Smooth muscle cell of the brain vasculature (primary cell): ENCODE measurements at regions not wholly inside any gene's neighbourhood (a gene's known extent, or its start where the extent isn't known, plus 50 kb on each side); places are given as distances from the start of the nearest gene placed in this dataset.
A peak's percentile ranks its signal among the peaks of the same experiment; 100 is the strongest.
"Not testable (repeated sequence)": the region's sequence is repeated elsewhere in the genome, so short reads cannot be mapped to it uniquely, and the experiment has no call there.

Experiments
- DNase-seq: peaks from one replicate; pipeline ENCODE4 v3.0.0-alpha.2; 2012; ENCODE audit warnings: low read depth, low spot score

DNA sequence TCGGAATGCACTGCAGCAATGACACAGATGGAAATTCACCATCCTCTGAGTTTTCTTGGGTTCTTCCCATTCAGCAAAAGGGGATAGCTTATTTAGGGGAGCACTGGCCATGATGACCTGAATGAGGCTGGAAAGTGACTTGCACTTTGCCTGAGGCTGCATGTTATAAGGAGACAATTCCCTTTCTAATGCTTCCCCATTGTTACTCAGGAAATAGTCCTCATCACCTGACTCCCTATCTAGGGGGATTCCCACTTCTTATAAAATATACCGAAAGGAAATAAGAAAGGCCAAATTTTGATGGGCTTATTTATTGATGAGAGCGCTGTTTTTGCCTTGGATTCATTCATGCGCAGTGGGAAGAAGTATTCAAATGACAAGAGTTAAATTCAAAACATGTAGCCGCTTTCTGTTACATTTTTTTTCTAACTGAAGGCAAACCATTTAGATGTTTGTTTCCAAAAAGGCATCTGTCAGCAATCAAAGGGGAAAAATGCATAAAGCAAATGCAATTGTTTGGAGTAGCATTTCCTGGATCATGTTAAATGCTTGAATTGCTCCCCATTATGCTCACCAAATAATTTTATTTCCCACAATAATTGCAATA, 220.3 kb upstream of the NFIA start:
- no peak for DNase-seq

DNA sequence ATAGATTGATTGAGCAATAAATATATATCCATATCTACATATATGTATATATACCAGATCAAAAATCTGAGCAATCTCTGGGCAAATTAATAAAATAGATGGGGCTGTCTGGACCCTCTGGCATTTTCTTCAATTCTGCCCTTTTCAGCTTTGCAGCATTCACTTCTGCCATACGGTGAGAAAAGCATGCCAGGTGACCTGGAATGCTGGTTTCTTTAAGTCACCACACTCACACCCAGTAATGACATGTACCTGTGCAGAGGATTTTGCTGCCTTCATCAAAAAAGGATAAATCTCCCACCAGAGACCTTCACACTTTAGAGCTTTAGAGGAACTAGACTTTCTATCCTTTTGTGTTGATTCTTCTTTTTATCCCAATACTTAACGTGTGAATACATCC, 223.2 kb upstream of the NFIA start:
- no peak for DNase-seq

DNA sequence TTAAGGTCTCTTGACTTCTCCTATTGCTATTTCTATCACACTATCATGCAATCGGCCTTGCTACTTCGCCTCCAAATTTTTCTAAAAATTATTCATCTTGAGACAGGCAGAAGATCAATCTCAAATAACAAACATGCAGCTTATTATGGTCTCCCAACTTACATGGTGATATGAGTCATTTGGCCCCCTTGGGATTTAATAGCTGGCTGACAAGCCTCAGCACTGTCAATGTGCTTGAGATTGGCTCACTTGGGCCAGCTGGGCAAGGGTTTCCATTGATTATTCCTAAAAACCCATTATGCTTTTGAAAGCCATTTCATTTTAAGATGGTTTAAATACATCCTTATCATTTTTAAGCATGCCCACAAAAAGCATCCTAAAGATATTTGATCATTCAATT, 224.5 kb upstream of the NFIA start:
- no peak for DNase-seq

DNA sequence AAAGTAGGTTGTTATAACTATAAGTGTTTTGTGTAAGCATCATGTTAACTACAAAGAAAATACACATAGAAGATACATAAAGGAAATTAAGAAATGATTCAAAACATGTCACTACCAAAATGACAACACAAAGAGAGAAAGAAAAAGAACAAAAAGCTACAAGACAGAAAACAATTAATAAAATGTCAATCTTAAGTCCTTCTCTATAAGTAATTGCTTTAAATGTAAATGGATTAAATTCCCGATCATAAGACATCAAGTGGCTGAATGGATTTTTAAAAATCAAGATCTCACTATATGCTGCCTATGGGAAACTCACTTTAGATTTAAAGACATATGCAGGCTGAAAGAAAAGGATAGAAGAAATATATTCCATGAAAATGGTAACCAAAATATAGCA, 232.3 kb upstream of the NFIA start:
- DNase-seq: no peak

DNA sequence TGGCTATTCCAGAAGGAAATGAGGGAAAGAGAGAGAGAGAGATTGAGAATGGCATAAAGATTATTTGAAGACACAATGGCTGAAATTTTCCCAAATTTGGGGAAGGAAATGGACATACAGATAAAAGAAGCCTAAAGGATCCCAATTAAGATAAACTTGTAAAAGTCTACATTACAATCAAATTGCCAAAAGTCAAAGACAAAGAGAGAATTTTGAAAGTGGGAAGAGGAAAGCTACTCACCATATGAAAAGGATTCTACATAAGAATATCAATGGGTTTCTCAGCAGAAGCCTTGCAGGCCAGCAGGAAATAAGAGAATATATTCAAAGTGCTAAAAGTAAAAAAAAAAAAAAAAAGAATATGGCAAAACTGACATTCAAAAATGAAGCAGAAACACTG, 233.0 kb upstream of the NFIA start:
- no peak for DNase-seq

DNA sequence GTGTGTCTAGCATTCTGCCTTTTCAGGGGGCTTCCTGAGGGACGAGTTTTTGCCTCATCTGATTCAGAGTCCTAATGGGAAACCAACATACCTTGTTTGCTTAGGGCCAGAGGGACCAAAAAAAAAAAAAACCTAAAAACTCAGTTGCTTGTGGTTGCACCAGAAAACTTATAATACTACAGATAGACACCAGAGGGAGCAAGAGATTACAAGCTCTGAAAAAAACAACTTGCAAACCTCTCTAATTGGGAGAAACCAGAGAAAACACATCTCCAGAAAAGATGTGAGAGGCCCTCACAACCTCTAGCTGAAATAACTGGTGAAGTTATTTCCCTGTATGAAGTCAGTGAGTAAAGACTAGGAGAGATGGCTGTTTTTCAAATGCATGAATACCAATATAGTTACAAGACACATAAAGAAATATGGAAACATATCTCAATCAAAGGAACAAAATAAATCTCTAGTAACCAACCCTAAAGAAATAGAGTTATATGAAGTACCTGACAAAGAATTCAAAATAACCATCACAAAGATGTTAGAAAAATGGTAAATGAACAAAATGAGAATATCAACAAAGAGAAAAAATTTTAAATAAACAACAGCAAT, 233.7 kb upstream of the NFIA start:
- peak; percentile 29 for DNase-seq

DNA sequence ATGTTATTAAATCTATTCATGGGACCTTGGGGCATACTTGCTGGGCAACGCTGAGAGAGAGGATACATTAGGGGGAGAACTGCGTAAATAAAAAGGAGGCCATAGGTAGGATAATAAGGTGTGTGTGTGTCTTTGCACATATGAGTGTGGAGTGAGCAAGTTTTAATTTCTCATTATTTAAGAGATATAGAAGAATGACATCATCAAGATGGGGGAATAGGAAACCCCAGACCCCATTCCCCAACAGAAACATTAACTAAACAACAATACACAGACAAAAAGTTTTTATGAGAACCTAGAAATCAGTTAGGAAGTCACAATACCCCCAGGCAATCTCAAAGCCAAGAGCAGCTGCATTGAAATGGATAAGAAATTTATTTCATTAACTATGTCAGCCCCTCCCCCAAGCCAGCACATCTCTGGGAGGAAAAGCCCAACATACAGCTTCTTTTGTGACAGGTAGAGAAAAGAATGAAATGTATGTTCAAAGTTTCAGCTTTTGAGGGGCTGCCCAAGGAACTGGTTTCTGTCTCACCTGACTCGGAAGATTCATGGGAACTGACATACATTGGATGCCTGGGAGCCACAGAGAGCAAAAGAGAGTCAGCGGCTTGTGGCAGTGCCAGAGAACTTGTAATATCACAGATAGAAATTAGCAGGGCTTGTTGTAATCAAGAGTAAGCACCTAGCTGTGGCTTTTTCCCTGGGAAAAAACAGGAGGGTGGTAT, 234.3 kb upstream of the NFIA start:
- no peak for DNase-seq

DNA sequence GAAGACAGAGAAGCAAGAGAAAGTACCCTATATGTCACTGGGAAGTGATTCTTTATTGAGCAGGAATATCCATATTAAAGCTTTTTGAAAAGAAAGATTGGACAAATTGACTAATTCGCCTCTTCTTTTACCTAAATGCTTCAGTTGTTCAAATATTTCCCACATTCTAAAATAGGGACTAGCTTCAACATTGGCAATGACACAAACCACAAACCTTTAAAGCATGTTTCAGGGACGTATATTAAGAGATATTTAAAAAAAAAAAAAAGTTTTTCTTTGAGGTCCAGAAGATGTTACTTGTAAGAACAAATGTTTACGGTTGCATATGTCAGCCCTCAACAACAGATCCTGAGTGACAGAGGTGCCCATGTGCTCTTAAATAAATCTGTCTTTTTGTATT, 235.0 kb upstream of the NFIA start:
- DNase-seq: no peak

DNA sequence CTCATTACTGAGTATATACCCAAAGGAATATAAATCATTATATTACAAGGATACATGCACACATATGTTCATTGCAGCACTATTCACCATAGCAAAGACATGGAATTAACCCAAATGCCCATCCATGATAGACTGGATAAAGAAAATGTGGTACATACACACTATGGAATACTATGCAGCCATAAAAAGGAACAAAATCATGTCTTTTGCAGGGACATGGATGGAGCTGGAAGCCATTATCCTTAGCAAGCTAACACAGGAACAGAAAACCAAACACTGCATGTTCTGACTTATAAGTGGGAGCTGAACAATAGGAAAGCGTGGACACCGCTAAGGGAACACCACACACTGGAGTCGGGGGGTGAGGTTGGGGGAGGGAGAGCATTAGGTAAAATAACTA, 236.7 kb upstream of the NFIA start:
- DNase-seq: not testable (repeated sequence)

DNA sequence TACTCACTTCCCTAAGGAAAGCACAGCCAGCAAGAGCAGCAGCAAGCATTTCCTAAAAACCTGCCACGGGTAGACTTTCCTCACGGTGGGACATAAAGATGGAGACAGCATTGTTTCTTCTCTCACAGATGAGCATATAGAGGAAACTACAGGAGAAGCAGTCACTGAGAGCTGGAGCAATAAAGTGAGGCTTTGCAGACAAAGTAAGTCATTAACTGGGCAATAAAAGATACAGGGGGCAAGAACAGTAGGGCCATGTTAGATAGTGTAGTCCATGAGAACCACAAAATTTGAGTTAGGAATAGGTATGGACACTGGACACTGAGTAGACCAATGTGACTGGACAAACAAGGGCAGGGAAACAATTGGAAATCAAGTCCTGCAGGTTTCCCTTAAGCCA, 240.1 kb upstream of the NFIA start:
- DNase-seq: no peak

DNA sequence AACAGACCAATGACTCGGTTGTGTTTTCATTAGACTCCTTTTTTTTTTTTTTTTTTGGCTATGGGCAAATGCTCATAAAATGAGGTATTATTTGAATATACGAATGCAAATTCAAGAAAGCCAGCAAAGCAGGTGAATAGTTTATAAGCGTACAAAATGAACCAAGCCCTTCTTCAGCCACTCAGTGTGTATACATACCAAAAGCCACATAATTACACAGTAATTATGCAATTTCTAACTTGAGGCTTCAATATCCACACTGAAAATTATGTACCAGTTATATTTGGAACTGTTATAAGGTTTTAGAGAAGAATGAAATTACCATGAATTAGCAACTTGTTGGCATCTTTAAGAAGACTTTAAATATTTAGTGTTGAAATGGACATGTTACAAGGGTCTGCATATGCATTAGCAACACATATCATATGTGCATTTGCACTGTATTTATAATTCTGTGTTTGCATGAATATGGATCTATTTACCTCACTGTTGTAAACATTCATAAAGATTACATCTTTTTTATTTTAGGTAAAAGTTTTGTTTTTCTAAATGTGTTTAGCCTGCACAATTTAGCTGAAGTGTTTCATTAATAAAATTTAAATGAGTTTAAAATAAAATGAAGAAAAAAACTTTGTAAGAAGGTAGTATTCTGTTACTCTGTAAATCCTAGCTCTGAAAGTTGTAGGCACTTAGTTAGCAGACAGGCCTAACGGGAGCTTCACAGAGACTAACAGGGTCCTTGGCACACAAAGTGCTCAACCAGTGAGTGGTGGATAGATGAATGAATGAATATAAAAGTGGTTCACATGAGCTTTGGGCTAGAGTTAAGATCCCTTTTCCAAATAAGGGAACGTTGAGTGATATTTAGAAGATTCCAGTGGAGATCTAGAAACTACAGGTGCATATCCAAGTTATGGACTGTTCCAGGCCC, 241.0 kb upstream of the NFIA start:
- no peak for DNase-seq

DNA sequence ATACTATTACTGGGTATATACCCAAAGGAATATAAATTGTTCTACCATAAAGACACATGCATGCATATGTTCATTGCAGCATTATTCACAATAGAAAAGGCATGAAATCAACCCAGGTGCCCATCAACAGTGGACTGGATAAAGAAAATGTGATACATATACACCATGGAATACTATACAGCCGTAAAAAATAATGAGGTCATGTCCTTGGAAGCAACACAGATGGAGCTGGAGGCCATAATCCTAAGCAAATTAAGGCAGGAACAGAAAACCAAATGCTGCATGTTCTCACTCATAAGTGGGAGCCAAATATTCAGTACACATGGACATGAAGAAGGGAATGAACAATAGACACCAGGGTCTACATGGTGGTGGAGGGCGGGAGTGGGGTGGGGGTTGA, 241.9 kb upstream of the NFIA start:
- not testable (repeated sequence) for DNase-seq

DNA sequence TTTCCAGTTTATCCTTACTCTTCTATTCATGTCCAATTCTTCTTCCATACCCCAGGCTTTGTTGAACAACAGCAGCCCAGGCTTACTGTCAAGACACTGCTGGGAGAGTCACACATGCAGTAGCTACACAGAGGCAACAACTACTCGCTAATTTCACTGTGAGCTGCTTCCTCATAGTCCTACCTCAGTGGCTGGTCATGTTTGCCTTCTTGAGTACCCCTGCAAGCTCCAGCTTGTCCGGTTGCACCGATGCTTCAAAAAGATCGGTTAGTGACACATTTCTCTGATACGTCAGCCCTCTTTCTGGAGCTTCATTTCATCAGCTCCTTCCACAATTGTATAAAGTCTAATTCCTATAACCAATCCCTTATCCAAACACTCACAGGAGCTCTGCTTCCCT, 246.7 kb upstream of the NFIA start:
- DNase-seq: no peak

DNA sequence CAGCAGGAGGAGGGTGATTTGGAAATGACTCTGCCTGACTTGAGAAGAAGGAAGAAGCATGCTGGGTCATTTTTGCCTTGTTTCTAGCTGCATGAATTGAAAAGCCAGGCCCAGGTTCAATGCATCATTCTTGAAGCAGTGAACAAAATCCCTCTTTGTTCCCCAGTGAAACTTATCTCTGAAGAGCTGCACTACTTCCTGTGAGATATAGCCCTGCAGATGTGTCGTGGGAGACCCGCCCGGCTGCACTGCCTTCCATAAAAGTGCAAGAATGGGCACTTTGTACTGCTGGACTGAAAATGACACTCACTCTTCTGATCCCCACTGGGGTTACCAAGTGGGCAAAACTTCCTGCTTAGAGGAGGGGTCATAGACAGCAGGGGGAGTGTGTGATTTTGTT, 249.2 kb upstream of the NFIA start:
- no peak for DNase-seq

DNA sequence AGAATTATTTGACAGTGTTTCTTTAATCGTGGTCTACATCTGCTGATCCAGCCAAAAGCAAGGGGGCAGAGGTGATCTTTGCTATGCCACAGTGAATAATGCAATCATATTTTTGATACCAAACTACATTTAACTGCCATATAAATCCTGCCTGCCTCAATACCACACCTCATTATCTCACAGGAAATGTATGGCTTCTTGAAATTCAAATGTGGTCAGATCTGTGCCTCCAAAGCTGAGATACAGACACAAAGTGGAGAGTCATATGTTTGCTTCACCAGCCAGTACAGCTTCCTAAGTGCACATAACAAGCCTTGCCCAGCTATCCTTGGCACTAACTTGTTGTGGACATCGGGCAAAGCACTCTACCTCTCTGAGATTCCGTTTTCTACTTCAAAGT, 250.0 kb upstream of the NFIA start:
- DNase-seq: no peak

DNA sequence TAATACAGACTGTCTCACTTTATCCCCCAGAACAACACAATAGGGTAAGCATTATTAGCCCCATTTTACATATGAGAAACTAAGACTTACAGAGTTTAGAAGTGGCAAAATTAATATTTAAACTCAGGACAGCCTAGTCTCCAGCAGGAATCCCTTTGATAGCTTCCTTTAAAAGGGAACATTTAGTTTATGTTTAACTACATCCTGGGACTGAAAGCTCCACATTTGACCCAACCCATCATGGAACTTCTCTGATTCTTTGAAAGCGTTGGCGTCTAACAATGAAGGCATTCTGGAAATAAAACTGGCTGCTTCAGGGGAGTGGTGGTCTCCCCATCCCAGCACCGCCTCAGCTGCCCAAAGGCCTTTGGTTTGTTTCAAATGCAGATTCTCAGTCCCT, 250.6 kb upstream of the NFIA start:
- no peak for DNase-seq

DNA sequence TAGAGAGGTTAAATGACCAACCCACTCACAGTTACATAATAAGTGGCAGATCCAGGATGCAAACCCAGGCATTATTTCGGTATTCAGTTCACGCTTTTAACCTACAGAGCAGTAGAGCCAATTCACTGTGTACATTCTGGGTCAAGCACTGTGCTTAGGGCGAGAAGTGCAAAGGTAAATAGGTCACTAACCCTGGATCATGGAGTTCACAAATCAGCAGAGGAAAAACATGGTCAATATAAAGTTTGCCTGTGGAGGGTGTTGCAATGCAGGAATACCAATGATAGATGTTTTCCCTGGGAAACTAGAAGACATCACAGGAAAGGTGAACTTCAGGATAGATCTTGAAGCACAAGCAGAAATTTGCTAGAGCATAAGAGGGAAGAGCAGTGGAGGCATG, 253.4 kb upstream of the NFIA start:
- no peak for DNase-seq

DNA sequence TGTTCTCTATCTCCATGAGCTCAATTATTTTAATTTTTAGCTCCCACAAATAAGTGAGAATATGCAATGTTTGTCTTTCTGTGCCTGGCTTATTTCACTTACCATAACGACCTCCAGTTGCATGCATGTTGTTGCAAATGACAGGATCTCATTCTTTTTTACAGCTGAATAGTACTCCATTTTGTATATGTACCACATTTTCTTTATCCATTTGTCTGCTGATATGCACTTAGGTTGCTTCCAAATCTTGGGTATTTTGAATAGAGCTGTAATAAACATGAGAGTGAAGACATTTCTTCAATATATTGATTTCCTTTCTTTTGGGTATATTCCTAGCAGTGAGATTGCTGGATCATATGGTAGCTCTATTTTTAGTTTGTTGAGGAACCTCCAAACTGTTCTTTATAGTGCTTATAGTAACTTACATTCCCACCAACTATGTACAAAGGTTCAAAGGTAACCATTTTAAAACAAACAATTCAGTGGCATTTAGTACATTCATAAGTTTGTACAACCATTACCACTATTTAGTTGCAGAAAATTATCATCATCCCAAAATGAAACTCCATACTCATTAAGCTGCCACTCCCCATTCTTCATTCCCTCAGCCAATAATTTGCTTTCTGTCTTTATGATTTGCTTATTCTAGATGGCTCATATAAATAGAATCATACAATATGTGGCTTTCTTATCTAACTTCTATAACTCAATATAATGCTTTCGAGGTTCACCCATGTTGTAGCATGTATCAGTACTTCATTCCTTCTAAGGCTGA, 255.9 kb upstream of the NFIA start:
- DNase-seq: no peak

DNA sequence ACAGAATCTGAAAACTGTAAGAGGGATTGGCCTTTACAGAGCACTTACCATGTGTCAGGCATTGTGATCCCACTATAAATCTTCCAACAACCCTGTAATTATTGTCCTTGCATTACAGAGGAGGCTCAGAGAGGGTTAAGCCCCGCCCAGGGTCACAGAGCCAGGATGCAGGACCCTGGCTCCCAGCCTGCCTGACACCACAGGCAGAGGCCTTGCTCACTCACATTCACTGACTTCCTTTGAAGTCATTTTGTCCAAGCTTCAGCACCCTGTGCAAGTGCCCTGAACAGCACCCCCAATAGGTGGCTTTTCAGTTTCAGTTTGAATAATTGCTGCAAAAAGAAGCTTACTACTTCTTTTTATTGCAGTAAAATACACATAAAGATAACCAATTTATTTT, 256.8 kb upstream of the NFIA start:
- no peak for DNase-seq

DNA sequence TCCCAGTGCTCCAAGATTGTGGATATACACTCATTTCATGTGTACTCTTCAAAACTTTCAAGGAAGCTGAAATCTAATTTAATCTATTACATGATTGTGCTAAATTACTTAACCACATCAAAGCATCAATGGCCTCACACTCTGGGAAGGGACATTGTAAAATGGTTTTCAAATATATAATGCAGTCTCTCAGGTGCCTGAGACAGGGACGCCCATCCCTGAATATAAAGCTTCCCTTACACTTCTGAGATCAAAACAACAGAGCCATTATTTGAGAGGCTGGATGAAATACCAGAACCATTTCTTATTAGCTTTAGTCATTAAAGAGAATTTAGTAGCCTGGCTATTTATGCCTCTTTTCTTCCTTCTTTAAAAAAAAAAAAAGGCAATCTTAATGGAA, 259.2 kb upstream of the NFIA start:
- DNase-seq: no peak

DNA sequence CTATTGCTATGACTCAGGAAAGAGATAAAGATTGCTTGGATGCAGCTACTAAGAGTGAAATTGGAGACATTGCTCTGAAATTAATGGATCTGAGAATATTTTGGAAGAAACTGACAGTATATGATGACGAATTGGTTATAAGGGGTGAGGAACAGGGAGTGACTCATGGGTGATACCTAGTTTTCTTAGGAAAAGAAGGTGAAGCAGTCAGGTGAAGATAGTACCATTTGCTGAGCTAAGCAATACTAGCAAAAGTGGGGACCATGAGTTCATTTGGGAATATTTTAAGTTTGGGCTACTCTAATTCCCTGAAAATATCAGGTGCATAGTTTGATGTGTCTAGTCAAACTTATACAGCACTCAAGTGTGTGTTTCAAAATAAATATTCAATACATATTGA, 260.1 kb upstream of the NFIA start:
- no peak for DNase-seq

DNA sequence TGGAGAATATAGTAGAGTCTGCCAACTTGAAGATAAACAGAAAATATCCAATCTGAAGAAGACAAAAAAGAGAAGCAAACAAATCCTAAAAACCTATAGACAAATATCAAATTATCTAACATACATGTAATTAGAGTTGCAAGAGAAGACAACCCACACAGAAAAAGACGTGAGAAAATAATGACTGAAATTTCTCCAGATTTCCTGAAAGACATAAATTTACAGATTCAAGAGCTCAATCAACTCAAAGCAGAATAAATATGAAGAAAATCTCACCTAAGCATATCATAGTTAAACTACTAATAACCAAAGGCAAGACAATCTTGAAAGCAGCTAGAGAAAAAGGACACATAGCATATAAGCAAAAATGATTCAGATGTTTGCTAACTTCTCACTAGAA, 261.2 kb upstream of the NFIA start:
- DNase-seq: no peak
